GM12878 (cell line): ENCODE measurements at regions not wholly inside any gene's neighbourhood (a gene's known extent, or its start where the extent isn't known, plus 50 kb on each side); places are given as distances from the start of the nearest gene placed in this dataset.

ENCODE experiments used
- ATAC-seq: fragments of 200-7000 bp; cut with Tn5 transposase; 3 replicates; pipeline ENCODE4 v1.9.1; 2020; ENCODE audit warnings: mild to moderate bottlenecking, moderate library complexity
- BruUV-seq: library from RNA; stranded (reverse); fragments of 400-500 nt; replicated peaks from 2 replicates; lab custom pipeline; 2021; lab: Mats Ljungman, UMichigan
- CTCF ChIA-PET: fragments of 300-600 bp; sonication (Branson Sonifier 250); formaldehyde crosslinking; extraction: SDS; loops from one replicate; lab custom pipeline; 2021; ENCODE audit warnings: inconsistent platforms; lab: Yijun Ruan, JAX
- POLR2A ChIA-PET: fragments of 350-600 bp; formaldehyde crosslinking; extraction: SDS; loops from one replicate; lab custom pipeline; 2021; ENCODE audit warnings: inconsistent platforms; lab: Charles Lee
- RAD21 ChIA-PET: fragments of 300-600 bp; sonication (Branson Sonifier 250); formaldehyde crosslinking; loops from one replicate; lab custom pipeline; 2023; ENCODE audit warnings: antibody characterized with exemption; ENCODE audit not compliant: unreplicated experiment; lab: Charles Lee
- SMC1A ChIA-PET: fragments of 300-600 bp; sonication (Branson Sonifier 250); formaldehyde crosslinking; loops from one replicate; lab custom pipeline; 2023; ENCODE audit not compliant: unreplicated experiment, uncharacterized antibody; lab: Charles Lee
- DNase-seq: peaks from one replicate; pipeline ENCODE4 v3.0.0-alpha.2; 2011; ENCODE audit warnings: low read depth, low spot score
- FAIRE-seq: peaks from 3 replicates; lab custom pipeline; 2011; peaks lifted over from hg19 to GRCh38; lab: Jason Lieb, UNC
- H2AFZ ChIP-seq: 2 replicates; pipeline ENCODE4 v1.6.0; 2011; ENCODE audit warnings: low read depth, low read length, control low read depth; ENCODE audit not compliant: control insufficient read depth
- H3K27ac ChIP-seq: 2 replicates; pipeline ENCODE4 v1.5.1; 2011; ENCODE audit warnings: control low read depth; ENCODE audit not compliant: control insufficient read depth, insufficient read depth
- H3K27me3 ChIP-seq, 2 experiments: replicated peaks in 1 of 2; 2 replicates each; pipeline versions ENCODE4 v1.6.0 to v1.6.1; 2011; ENCODE audit warnings: low read length in 1 of 2; ENCODE audit not compliant: control insufficient read depth in 2 of 2, insufficient read depth in 2 of 2
- H3K36me3 ChIP-seq, 2 experiments: 2 replicates each; pipeline ENCODE4 v1.5.1; 2011; ENCODE audit warnings: low read length in 1 of 2; ENCODE audit not compliant: control insufficient read depth in 2 of 2, insufficient read depth in 2 of 2
- H3K4me1 ChIP-seq: 2 replicates; pipeline ENCODE4 v1.6.1; 2011; ENCODE audit warnings: mild to moderate bottlenecking, low read length, moderate library complexity, mixed read lengths; ENCODE audit not compliant: control insufficient read depth, insufficient read depth
- H3K4me2 ChIP-seq: 2 replicates; pipeline ENCODE4 v1.6.0; 2011; ENCODE audit warnings: control low read depth; ENCODE audit not compliant: control insufficient read depth, insufficient read depth
- H3K4me3 ChIP-seq: fragments of 200-600 bp; sonication (generic); 2 replicates; pipeline ENCODE4 v1.5.1; 2016
- H3K79me2 ChIP-seq: 2 replicates; pipeline ENCODE4 v1.6.0; 2011; ENCODE audit warnings: low read length; ENCODE audit not compliant: control insufficient read depth, insufficient read depth
- H3K9ac ChIP-seq: 2 replicates; pipeline ENCODE4 v1.8.0; 2011; ENCODE audit warnings: low read length, control low read depth, mixed read lengths; ENCODE audit not compliant: control insufficient read depth, insufficient read depth
- H3K9me3 ChIP-seq: replicated peaks from 3 replicates; pipeline ENCODE4 v1.5.1; 2011; ENCODE audit warnings: mild to moderate bottlenecking, low read length; ENCODE audit not compliant: control insufficient read depth, insufficient read depth
- H4K20me1 ChIP-seq: 2 replicates; pipeline ENCODE4 v1.6.0; 2011; ENCODE audit not compliant: control insufficient read depth, insufficient read depth
- CHD2 ChIP-seq: IDR thresholded peaks from 2 replicates; pipeline ENCODE4 v1.6.1; 2011; ENCODE audit warnings: low read depth, low read length, improper control_type of control experiment, borderline replicate concordance
- CHD4 ChIP-seq: fragments of 200-600 bp; sonication (generic); IDR thresholded peaks from 2 replicates; pipeline ENCODE4 v1.6.1; 2016; ENCODE audit warnings: mild to moderate bottlenecking
- JUND ChIP-seq: IDR thresholded peaks from 2 replicates; pipeline ENCODE4 v1.6.1; 2012; ENCODE audit warnings: low read depth, mild to moderate bottlenecking, low read length, improper control_type of control experiment, moderate library complexity
- MTA2 ChIP-seq: fragments of 450-650 bp; IDR thresholded peaks from 2 replicates; pipeline ENCODE4 v1.6.1; 2016; ENCODE audit warnings: low read depth, mild to moderate bottlenecking, moderate library complexity
- POLR2AphosphoS5 ChIP-seq: IDR thresholded peaks from 2 replicates; pipeline ENCODE4 v1.6.1; 2011; ENCODE audit warnings: mild to moderate bottlenecking, low read length, inconsistent platforms
- RCOR1 ChIP-seq: conservative IDR thresholded peaks from 2 replicates; pipeline ENCODE4 v1.6.1; 2012; ENCODE audit warnings: low read depth, low read length, improper control_type of control experiment
- SP1 ChIP-seq: IDR thresholded peaks from one replicate; pipeline ENCODE4 v1.6.1; 2011; ENCODE audit warnings: low read depth, low read length
- STAT3 ChIP-seq: IDR thresholded peaks from 2 replicates; pipeline ENCODE4 v1.6.1; 2011; ENCODE audit warnings: low read depth, low read length, improper control_type of control experiment
- YBX1 ChIP-seq: fragments of 450-650 bp; IDR thresholded peaks from 2 replicates; pipeline ENCODE4 v1.6.1; 2016; ENCODE audit warnings: antibody characterized with exemption
- ZNF217 ChIP-seq: fragments of 450-650 bp; IDR thresholded peaks from 2 replicates; pipeline ENCODE4 v1.6.1; 2017; ENCODE audit warnings: antibody characterized with exemption, mild to moderate bottlenecking
- in situ Hi-C: fragments of 300-500 bp; cut with MboI; formaldehyde crosslinking; loops from 9 replicates; pipeline ENCODE4 v1.14.3; 2018; ENCODE audit warnings: mixed read lengths
- intact Hi-C: fragments of 100-400 bp; cut with micrococcal nuclease; formaldehyde crosslinking; loops from one replicate; pipeline ENCODE4 v1.14.2; 2022; ENCODE audit not compliant: unreplicated experiment
- TF ChIP-seq, protein P1 (sequence below): fragments of 450-650 bp; IDR thresholded peaks from 2 replicates; pipeline ENCODE4 v1.6.1; 2017; ENCODE audit warnings: mild to moderate bottlenecking, moderate library complexity
- TF ChIP-seq, protein P2 (sequence below): IDR thresholded peaks from 2 replicates; pipeline ENCODE4 v1.6.1; 2012; ENCODE audit warnings: low read length, inconsistent platforms
- TF ChIP-seq, protein P3 (sequence below): fragments of 450-650 bp; IDR thresholded peaks from 2 replicates; pipeline ENCODE4 v1.6.1; 2014; ENCODE audit warnings: mild to moderate bottlenecking
- TF ChIP-seq, protein P4 (sequence below): IDR thresholded peaks from 2 replicates; pipeline ENCODE4 v1.6.1; 2011; ENCODE audit warnings: borderline replicate concordance, low read depth, mild to moderate bottlenecking, moderate library complexity, mixed read lengths, low read length; ENCODE audit not compliant: insufficient read depth; ENCODE audit errors: extremely low read length
- TF ChIP-seq, protein P5 (sequence below): fragments of 150-350 bp; IDR thresholded peaks from 2 replicates; pipeline ENCODE4 v1.6.1; 2014; ENCODE audit warnings: mild to moderate bottlenecking, low read depth, low read length

DNA sequence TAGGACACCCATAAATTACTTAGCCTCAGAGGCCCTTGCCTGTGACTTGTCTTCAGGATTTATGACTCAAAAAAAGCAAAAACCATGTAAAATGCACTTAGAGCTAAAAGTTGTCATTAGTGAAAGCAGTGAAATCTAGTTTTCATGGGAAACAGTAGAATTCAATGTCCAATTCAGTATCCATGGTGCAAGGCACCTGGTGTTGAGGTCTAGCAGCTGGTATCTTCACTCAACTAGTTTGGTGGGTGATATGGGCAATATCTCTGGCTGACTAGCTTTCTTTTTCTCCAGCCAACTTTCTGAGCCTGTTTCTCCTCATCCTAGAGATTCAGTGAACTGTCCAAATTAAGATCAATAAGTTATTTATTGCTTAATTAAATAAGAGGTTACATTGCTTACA is 229.8 kb upstream of the NDST4 start:
- TF ChIP-seq, protein P1, sequence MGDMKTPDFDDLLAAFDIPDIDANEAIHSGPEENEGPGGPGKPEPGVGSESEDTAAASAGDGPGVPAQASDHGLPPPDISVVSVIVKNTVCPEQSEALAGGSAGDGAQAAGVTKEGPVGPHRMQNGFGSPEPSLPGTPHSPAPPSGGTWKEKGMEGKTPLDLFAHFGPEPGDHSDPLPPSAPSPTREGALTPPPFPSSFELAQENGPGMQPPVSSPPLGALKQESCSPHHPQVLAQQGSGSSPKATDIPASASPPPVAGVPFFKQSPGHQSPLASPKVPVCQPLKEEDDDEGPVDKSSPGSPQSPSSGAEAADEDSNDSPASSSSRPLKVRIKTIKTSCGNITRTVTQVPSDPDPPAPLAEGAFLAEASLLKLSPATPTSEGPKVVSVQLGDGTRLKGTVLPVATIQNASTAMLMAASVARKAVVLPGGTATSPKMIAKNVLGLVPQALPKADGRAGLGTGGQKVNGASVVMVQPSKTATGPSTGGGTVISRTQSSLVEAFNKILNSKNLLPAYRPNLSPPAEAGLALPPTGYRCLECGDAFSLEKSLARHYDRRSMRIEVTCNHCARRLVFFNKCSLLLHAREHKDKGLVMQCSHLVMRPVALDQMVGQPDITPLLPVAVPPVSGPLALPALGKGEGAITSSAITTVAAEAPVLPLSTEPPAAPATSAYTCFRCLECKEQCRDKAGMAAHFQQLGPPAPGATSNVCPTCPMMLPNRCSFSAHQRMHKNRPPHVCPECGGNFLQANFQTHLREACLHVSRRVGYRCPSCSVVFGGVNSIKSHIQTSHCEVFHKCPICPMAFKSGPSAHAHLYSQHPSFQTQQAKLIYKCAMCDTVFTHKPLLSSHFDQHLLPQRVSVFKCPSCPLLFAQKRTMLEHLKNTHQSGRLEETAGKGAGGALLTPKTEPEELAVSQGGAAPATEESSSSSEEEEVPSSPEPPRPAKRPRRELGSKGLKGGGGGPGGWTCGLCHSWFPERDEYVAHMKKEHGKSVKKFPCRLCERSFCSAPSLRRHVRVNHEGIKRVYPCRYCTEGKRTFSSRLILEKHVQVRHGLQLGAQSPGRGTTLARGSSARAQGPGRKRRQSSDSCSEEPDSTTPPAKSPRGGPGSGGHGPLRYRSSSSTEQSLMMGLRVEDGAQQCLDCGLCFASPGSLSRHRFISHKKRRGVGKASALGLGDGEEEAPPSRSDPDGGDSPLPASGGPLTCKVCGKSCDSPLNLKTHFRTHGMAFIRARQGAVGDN, result no peak
- TF ChIP-seq, protein P2, sequence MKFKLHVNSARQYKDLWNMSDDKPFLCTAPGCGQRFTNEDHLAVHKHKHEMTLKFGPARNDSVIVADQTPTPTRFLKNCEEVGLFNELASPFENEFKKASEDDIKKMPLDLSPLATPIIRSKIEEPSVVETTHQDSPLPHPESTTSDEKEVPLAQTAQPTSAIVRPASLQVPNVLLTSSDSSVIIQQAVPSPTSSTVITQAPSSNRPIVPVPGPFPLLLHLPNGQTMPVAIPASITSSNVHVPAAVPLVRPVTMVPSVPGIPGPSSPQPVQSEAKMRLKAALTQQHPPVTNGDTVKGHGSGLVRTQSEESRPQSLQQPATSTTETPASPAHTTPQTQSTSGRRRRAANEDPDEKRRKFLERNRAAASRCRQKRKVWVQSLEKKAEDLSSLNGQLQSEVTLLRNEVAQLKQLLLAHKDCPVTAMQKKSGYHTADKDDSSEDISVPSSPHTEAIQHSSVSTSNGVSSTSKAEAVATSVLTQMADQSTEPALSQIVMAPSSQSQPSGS, result no peak
- no peak for TF ChIP-seq ZNF217
- TF ChIP-seq CHD4, result no peak
- TF ChIP-seq YBX1, result no peak
- TF ChIP-seq, protein P3, sequence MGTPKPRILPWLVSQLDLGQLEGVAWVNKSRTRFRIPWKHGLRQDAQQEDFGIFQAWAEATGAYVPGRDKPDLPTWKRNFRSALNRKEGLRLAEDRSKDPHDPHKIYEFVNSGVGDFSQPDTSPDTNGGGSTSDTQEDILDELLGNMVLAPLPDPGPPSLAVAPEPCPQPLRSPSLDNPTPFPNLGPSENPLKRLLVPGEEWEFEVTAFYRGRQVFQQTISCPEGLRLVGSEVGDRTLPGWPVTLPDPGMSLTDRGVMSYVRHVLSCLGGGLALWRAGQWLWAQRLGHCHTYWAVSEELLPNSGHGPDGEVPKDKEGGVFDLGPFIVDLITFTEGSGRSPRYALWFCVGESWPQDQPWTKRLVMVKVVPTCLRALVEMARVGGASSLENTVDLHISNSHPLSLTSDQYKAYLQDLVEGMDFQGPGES, result no peak
- no peak for TF ChIP-seq CHD2
- TF ChIP-seq, protein P4, sequence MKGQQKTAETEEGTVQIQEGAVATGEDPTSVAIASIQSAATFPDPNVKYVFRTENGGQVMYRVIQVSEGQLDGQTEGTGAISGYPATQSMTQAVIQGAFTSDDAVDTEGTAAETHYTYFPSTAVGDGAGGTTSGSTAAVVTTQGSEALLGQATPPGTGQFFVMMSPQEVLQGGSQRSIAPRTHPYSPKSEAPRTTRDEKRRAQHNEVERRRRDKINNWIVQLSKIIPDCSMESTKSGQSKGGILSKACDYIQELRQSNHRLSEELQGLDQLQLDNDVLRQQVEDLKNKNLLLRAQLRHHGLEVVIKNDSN, result no peak
- no peak for TF ChIP-seq POLR2AphosphoS5
- TF ChIP-seq SP1, result no peak
- no peak for TF ChIP-seq MTA2
- TF ChIP-seq, protein P5, sequence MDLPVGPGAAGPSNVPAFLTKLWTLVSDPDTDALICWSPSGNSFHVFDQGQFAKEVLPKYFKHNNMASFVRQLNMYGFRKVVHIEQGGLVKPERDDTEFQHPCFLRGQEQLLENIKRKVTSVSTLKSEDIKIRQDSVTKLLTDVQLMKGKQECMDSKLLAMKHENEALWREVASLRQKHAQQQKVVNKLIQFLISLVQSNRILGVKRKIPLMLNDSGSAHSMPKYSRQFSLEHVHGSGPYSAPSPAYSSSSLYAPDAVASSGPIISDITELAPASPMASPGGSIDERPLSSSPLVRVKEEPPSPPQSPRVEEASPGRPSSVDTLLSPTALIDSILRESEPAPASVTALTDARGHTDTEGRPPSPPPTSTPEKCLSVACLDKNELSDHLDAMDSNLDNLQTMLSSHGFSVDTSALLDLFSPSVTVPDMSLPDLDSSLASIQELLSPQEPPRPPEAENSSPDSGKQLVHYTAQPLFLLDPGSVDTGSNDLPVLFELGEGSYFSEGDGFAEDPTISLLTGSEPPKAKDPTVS, result no peak
- TF ChIP-seq RCOR1, result no peak
- TF ChIP-seq STAT3, result no peak
- no peak for TF ChIP-seq JUND
- intact Hi-C loops, result no loop called here
- POLR2A ChIA-PET, result no interaction called here
- H3K27ac ChIP-seq, result no peak overlapping the region
- H4K20me1 ChIP-seq, result no peaks in the 10 kb centered on the region
- ATAC-seq (no peak), DNase-seq (no peak), FAIRE-seq (no peak)
- H3K27me3 ChIP-seq, result no peaks in the 10 kb centered on the region
- no peak overlapping the region for H3K4me2 ChIP-seq
- RAD21 ChIA-PET, result no interaction called here
- SMC1A ChIA-PET, result no interaction called here
- in situ Hi-C loops, result no loop called here
- CTCF ChIA-PET, result no interaction called here
- H3K4me3 ChIP-seq, result no peak overlapping the region
- H3K36me3 ChIP-seq, result no peaks in the 10 kb centered on the region
- no peak overlapping the region for H3K9ac ChIP-seq
- no peak overlapping the region for H2AFZ ChIP-seq
- H3K4me1 ChIP-seq, result no peaks in the 10 kb centered on the region
- BruUV-seq, result no TSS peak
- H3K79me2 ChIP-seq, result no peaks in the 10 kb centered on the region
- no peaks in the 10 kb centered on the region for H3K9me3 ChIP-seq
